ENCODE measurements at regions not wholly inside any gene's neighbourhood (a gene's known extent, or its start where the extent isn't known, plus 50 kb on each side); places are given as distances from the start of the nearest gene placed in this dataset.
"Not testable (repeated sequence)": the region's sequence is repeated elsewhere in the genome, so short reads cannot be mapped to it uniquely, and the experiment has no call there.

- no peak for DNase-seq (ENCODE audit: low read depth in 1 of 2, low spot score in 1 of 2)
- no peak for TF ChIP-seq JUND (IDR thresholded peaks at IDR 0.05; ENCODE audit: low read depth)
- in situ Hi-C loops (cut with HindIII; ENCODE audit: low pct_unique_long_range_greater_than_20kb, low sequenced_read_pairs): no loop called here
These were observed 192.7 kb upstream of the STS start for GRCh38 chrX:6954836-6955235.

DNA sequence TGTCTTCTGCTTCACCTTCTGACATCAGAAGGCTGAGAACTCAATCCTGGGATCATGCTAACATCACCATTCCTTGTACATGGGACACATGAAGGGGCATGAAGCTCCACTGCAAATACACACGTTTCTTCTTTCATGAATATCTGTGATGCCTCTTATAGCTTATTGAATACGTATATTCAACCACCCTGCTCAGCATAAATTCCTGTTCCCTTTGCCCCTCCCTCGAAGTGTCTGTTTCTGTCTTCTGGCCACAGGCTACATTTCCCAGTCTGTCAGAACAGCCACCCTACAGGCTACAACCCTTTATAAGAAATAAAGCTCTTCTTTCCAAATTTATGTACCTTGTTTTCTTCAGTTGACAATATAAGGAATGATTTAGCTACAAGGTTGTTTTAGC, 201.3 kb upstream of the STS start:
- DNase-seq (ENCODE audit: low read depth in 1 of 2, low spot score in 1 of 2): no peak
- in situ Hi-C loops (cut with HindIII; ENCODE audit: low pct_unique_long_range_greater_than_20kb, low sequenced_read_pairs): no loop called here
- TF ChIP-seq JUND (IDR thresholded peaks at IDR 0.05; ENCODE audit: low read depth): no peak

GRCh38 chrX:6941041-6941440, 206.5 kb upstream of the STS start:
- DNase-seq (ENCODE audit: low read depth in 1 of 2, low spot score in 1 of 2): no peak
- in situ Hi-C loops (cut with HindIII; ENCODE audit: low pct_unique_long_range_greater_than_20kb, low sequenced_read_pairs): no loop called here
- no peak for TF ChIP-seq JUND (IDR thresholded peaks at IDR 0.05; ENCODE audit: low read depth)

DNA sequence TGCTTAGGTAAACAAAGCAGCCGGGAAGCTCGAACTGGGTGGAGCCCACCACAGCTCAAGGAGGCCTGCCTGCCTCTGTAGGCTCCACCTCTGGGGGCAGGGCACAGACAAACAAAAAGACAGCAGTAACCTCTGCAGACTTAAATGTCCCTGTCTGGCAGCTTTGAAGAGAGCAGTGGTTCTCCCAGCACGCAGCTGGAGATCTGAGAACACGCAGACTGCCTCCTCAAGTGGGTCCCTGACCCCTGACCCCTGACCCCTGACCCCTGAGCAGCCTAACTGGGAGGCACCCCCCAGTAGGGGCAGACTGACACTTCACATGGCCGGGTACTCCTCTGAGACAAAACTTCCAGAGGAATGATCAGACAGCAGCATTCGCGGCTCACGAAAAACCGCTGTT, 214.6 kb upstream of the STS start:
- DNase-seq (ENCODE audit: low read depth in 1 of 2, low spot score in 1 of 2); in situ Hi-C loops (cut with HindIII; ENCODE audit: low pct_unique_long_range_greater_than_20kb, low sequenced_read_pairs): not testable (repeated sequence)

DNA sequence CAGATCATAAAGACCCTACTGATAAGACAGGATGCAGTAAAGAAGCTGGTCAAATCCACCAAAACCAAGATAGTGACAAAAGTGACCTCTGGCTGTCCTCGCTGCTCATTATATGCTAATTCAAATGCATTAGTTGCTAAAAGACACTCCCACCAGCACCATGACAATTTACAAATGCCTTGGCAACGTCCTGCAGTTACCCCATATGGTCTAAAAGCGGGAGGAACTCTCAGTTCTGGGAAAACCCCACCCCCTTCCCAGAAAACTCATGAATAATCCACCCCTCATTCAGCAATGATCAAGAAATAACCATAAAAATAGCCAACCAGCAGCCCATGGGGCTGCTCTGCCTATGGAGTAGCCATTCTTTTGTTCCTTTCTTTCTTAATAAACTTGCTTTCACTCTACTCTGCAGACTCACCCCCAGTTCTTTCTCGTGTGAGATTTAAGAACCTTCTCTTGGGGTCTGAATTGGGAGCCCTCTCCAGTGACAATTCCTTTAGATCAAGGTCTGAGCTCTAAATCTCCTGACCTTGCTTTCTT, 217.1 kb upstream of the STS start:
- no peak for TF ChIP-seq JUND (IDR thresholded peaks at IDR 0.05; ENCODE audit: low read depth)
- no peak for DNase-seq (ENCODE audit: low read depth in 1 of 2, low spot score in 1 of 2)
- in situ Hi-C loops (cut with HindIII; ENCODE audit: low pct_unique_long_range_greater_than_20kb, low sequenced_read_pairs): no loop called here

GRCh38 chrX:6924443-6925077, 223.0 kb upstream of the STS start:
- no peak for TF ChIP-seq JUND (IDR thresholded peaks at IDR 0.05; ENCODE audit: low read depth)
- no peak for DNase-seq (ENCODE audit: low read depth in 1 of 2, low spot score in 1 of 2)
- in situ Hi-C loops (cut with HindIII; ENCODE audit: low pct_unique_long_range_greater_than_20kb, low sequenced_read_pairs): no loop called here

DNA sequence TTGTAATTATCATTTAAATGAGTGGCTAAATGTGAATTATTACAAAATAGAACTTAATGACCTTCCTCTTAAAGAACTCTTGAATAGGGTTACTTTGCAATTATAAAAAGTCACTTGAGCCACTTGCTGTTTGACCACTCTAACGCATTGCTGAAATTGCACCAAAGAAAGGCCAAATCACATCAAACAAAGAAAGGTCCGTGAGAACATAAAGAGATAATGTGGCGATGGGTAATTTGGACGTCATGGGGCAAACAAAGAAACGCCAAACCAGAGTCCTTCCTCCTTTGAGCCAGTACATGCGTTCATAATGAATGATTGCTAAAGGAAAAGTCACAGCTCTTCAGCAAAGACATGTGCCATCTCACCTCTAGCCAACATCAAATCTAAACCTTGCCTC, 229.8 kb upstream of the STS start:
- no peak for DNase-seq (ENCODE audit: low read depth in 1 of 2, low spot score in 1 of 2)
- in situ Hi-C loops (cut with HindIII; ENCODE audit: low pct_unique_long_range_greater_than_20kb, low sequenced_read_pairs): no loop called here
- TF ChIP-seq JUND (IDR thresholded peaks at IDR 0.05; ENCODE audit: low read depth): no peak

GRCh38 chrX:6910218-6910617, 237.3 kb upstream of the STS start:
- DNase-seq (ENCODE audit: low read depth in 1 of 2, low spot score in 1 of 2): no peak
- no peak for TF ChIP-seq JUND (IDR thresholded peaks at IDR 0.05; ENCODE audit: low read depth)
- in situ Hi-C loops (cut with HindIII; ENCODE audit: low pct_unique_long_range_greater_than_20kb, low sequenced_read_pairs): no loop called here

- no peak for TF ChIP-seq JUND (IDR thresholded peaks at IDR 0.05; ENCODE audit: low read depth)
- in situ Hi-C loops (cut with HindIII; ENCODE audit: low pct_unique_long_range_greater_than_20kb, low sequenced_read_pairs): no loop called here
- no peak for DNase-seq (ENCODE audit: low read depth in 1 of 2, low spot score in 1 of 2)
These were observed 238.1 kb upstream of the STS start for GRCh38 chrX:6909396-6909795.

GRCh38 chrX:6906608-6907007, 240.9 kb upstream of the STS start:
- no peak for TF ChIP-seq JUND (IDR thresholded peaks at IDR 0.05; ENCODE audit: low read depth)
- no peak for DNase-seq (ENCODE audit: low read depth in 1 of 2, low spot score in 1 of 2)
- in situ Hi-C loops (cut with HindIII; ENCODE audit: low pct_unique_long_range_greater_than_20kb, low sequenced_read_pairs): no loop called here

- TF ChIP-seq JUND (IDR thresholded peaks at IDR 0.05; ENCODE audit: low read depth): no peak
- DNase-seq (ENCODE audit: low read depth in 1 of 2, low spot score in 1 of 2): no peak
- in situ Hi-C loops (cut with HindIII; ENCODE audit: low pct_unique_long_range_greater_than_20kb, low sequenced_read_pairs): no loop called here
These were observed 243.4 kb upstream of the STS start for GRCh38 chrX:6904156-6904555.

GRCh38 chrX:6898371-6898770, 249.1 kb upstream of the STS start:
- no peak for DNase-seq (ENCODE audit: low read depth in 1 of 2, low spot score in 1 of 2)
- in situ Hi-C loops (cut with HindIII; ENCODE audit: low pct_unique_long_range_greater_than_20kb, low sequenced_read_pairs): no loop called here
- no peak for TF ChIP-seq JUND (IDR thresholded peaks at IDR 0.05; ENCODE audit: low read depth)

DNA sequence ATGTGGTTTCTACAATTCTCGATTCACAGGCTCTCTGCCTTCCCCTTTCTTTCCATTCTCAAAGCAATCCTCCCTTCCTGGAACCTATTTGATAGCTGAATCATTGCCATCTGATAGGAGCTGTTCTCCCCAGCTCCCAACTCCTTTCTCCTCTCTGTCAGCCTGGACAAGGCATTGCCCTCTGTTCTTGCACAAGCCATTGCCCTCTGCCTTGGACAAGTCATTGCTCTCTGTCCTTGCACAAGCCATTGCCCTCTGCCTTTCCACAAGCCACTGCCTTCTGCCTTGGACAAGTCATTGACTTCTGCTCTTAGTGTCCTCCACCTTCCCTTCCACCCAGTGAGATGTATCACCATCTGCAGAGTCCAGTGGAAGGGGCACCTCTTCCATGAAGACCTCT, 256.1 kb upstream of the STS start:
- in situ Hi-C loops (cut with HindIII; ENCODE audit: low pct_unique_long_range_greater_than_20kb, low sequenced_read_pairs): no loop called here

More for the DNA sequence above, 256.1 kb upstream of the STS start:
- no peak for DNase-seq (ENCODE audit: low read depth in 1 of 2, low spot score in 1 of 2)
- TF ChIP-seq JUND (IDR thresholded peaks at IDR 0.05; ENCODE audit: low read depth): no peak
